ENCODE measurements at regions not wholly inside any gene's neighbourhood (a gene's known extent, or its start where the extent isn't known, plus 50 kb on each side); places are given as distances from the start of the nearest gene placed in this dataset.

GRCh38 chr17:83178533-83179304 lies 99.3 kb downstream of the METRNL start:
- TF ChIP-seq, protein P1, sequence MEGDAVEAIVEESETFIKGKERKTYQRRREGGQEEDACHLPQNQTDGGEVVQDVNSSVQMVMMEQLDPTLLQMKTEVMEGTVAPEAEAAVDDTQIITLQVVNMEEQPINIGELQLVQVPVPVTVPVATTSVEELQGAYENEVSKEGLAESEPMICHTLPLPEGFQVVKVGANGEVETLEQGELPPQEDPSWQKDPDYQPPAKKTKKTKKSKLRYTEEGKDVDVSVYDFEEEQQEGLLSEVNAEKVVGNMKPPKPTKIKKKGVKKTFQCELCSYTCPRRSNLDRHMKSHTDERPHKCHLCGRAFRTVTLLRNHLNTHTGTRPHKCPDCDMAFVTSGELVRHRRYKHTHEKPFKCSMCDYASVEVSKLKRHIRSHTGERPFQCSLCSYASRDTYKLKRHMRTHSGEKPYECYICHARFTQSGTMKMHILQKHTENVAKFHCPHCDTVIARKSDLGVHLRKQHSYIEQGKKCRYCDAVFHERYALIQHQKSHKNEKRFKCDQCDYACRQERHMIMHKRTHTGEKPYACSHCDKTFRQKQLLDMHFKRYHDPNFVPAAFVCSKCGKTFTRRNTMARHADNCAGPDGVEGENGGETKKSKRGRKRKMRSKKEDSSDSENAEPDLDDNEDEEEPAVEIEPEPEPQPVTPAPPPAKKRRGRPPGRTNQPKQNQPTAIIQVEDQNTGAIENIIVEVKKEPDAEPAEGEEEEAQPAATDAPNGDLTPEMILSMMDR (IDR thresholded peaks at IDR 0.05): no peak
- no peak for TF ChIP-seq POLR2AphosphoS5 (IDR thresholded peaks at IDR 0.05)
- TF ChIP-seq POLR2A (IDR thresholded peaks at IDR 0.05): no peak
- no peak for TF ChIP-seq EP300 (IDR thresholded peaks at IDR 0.05; ENCODE audit: low read depth)
